HEK293 (cell line): ENCODE measurements at regions not wholly inside any gene's neighbourhood (a gene's known extent, or its start where the extent isn't known, plus 50 kb on each side); places are given as distances from the start of the nearest gene placed in this dataset.

Experiments
- BCL11A ChIP-seq: fragments of 450-650 bp; formaldehyde crosslinking; IDR thresholded peaks from 2 replicates; pipeline ENCODE4 v1.5.1; 2016; ENCODE audit warnings: low read depth, missing biosample characterization, missing genetic modification characterization
- MEIS1 ChIP-seq: sonication (generic); formaldehyde crosslinking; IDR thresholded peaks from 2 replicates; pipeline ENCODE4 v1.8.1; 2022; ENCODE audit warnings: missing genetic modification reagents, mild to moderate bottlenecking, borderline replicate concordance
- MZF1 ChIP-seq: fragments of 450-650 bp; formaldehyde crosslinking; IDR thresholded peaks from 2 replicates; pipeline ENCODE4 v1.5.1; 2017; ENCODE audit warnings: missing biosample characterization, missing genetic modification characterization, borderline replicate concordance
- ZFP3 ChIP-seq: fragments of 450-650 bp; formaldehyde crosslinking; IDR thresholded peaks from 2 replicates; pipeline ENCODE4 v1.5.1; 2016; ENCODE audit warnings: low read depth, missing biosample characterization, missing genetic modification characterization
- ZNF121 ChIP-seq: fragments of 450-650 bp; formaldehyde crosslinking; IDR thresholded peaks from 2 replicates; pipeline ENCODE4 v1.5.1; 2016; ENCODE audit warnings: missing biosample characterization, missing genetic modification characterization
- ZNF138 ChIP-seq: fragments of 450-650 bp; formaldehyde crosslinking; IDR thresholded peaks from 2 replicates; pipeline ENCODE4 v1.5.1; 2016; ENCODE audit warnings: missing biosample characterization, missing genetic modification characterization, borderline replicate concordance
- ZNF280C ChIP-seq: fragments of 450-650 bp; formaldehyde crosslinking; IDR thresholded peaks from 2 replicates; pipeline ENCODE4 v1.5.1; 2016; ENCODE audit warnings: missing biosample characterization, missing genetic modification characterization
- ZNF521 ChIP-seq: fragments of 450-650 bp; formaldehyde crosslinking; IDR thresholded peaks from 2 replicates; pipeline ENCODE4 v1.5.1; 2017; ENCODE audit warnings: missing biosample characterization, mild to moderate bottlenecking, missing genetic modification characterization
- TF ChIP-seq, protein P1 (sequence below): fragments of 450-650 bp; formaldehyde crosslinking; IDR thresholded peaks from 2 replicates; pipeline ENCODE4 v1.5.1; 2016; ENCODE audit warnings: missing biosample characterization, missing genetic modification characterization, low read depth
- TF ChIP-seq, protein P2 (sequence below): fragments of 450-650 bp; formaldehyde crosslinking; IDR thresholded peaks from 2 replicates; pipeline ENCODE4 v1.5.1; 2016; ENCODE audit warnings: missing biosample characterization, missing genetic modification characterization
- TF ChIP-seq, protein P3 (sequence below): fragments of 450-650 bp; formaldehyde crosslinking; IDR thresholded peaks from 2 replicates; pipeline ENCODE4 v1.5.1; 2017; ENCODE audit warnings: missing biosample characterization, missing genetic modification characterization

DNA sequence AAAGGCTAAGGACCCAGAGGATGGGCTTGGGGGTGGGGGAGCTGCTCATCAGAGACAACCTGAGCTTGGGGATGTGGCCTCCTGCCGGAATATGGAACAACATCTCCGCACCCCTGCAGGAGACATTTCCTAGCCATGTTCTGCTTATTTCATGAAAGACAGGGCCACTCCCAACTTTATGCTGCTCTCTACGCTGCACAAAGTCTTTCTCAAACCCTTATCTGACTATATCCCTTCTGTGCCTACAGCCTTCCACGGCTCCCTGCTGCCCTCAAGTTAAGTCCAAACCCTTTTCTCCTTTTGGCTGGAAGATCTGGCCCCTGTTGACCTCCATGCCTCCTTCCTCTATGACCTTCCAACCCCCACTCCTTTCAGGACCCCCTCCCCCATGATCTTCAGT, 562.0 kb downstream of the MN1 start:
- TF ChIP-seq, protein P1, sequence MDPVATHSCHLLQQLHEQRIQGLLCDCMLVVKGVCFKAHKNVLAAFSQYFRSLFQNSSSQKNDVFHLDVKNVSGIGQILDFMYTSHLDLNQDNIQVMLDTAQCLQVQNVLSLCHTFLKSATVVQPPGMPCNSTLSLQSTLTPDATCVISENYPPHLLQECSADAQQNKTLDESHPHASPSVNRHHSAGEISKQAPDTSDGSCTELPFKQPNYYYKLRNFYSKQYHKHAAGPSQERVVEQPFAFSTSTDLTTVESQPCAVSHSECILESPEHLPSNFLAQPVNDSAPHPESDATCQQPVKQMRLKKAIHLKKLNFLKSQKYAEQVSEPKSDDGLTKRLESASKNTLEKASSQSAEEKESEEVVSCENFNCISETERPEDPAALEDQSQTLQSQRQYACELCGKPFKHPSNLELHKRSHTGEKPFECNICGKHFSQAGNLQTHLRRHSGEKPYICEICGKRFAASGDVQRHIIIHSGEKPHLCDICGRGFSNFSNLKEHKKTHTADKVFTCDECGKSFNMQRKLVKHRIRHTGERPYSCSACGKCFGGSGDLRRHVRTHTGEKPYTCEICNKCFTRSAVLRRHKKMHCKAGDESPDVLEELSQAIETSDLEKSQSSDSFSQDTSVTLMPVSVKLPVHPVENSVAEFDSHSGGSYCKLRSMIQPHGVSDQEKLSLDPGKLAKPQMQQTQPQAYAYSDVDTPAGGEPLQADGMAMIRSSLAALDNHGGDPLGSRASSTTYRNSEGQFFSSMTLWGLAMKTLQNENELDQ, result no peak
- TF ChIP-seq, protein P2, sequence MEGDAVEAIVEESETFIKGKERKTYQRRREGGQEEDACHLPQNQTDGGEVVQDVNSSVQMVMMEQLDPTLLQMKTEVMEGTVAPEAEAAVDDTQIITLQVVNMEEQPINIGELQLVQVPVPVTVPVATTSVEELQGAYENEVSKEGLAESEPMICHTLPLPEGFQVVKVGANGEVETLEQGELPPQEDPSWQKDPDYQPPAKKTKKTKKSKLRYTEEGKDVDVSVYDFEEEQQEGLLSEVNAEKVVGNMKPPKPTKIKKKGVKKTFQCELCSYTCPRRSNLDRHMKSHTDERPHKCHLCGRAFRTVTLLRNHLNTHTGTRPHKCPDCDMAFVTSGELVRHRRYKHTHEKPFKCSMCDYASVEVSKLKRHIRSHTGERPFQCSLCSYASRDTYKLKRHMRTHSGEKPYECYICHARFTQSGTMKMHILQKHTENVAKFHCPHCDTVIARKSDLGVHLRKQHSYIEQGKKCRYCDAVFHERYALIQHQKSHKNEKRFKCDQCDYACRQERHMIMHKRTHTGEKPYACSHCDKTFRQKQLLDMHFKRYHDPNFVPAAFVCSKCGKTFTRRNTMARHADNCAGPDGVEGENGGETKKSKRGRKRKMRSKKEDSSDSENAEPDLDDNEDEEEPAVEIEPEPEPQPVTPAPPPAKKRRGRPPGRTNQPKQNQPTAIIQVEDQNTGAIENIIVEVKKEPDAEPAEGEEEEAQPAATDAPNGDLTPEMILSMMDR (tag by site-specific recombination), result no peak
- TF ChIP-seq ZFP3 (tag by site-specific recombination) (no peak), MZF1 (tag by site-specific recombination) (no peak), ZNF121 (tag by site-specific recombination) (no peak), BCL11A (tag by site-specific recombination) (no peak), MEIS1 (CRISPR knock-in tag) (no peak), ZNF138 (tag by site-specific recombination) (no peak), ZNF521 (no peak), ZNF280C (tag by site-specific recombination) (no peak)
- TF ChIP-seq, protein P3, sequence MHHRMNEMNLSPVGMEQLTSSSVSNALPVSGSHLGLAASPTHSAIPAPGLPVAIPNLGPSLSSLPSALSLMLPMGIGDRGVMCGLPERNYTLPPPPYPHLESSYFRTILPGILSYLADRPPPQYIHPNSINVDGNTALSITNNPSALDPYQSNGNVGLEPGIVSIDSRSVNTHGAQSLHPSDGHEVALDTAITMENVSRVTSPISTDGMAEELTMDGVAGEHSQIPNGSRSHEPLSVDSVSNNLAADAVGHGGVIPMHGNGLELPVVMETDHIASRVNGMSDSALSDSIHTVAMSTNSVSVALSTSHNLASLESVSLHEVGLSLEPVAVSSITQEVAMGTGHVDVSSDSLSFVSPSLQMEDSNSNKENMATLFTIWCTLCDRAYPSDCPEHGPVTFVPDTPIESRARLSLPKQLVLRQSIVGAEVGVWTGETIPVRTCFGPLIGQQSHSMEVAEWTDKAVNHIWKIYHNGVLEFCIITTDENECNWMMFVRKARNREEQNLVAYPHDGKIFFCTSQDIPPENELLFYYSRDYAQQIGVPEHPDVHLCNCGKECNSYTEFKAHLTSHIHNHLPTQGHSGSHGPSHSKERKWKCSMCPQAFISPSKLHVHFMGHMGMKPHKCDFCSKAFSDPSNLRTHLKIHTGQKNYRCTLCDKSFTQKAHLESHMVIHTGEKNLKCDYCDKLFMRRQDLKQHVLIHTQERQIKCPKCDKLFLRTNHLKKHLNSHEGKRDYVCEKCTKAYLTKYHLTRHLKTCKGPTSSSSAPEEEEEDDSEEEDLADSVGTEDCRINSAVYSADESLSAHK (tag by site-specific recombination), result no peak
